ENCODE measurements at regions not wholly inside any gene's neighbourhood (a gene's known extent, or its start where the extent isn't known, plus 50 kb on each side); places are given as distances from the start of the nearest gene placed in this dataset.

GRCh38 chr9:90009447-90009846, 404.6 kb downstream of the GADD45G start:
- DNase-seq = no peak

GRCh38 chr9:90010793-90011192, 406.0 kb downstream of the GADD45G start:
- no peak for DNase-seq

- no peak for DNase-seq
These were observed 408.1 kb downstream of the GADD45G start for GRCh38 chr9:90012949-90013348.

GRCh38 chr9:90013778-90014177, 409.0 kb downstream of the GADD45G start:
- no peak for DNase-seq

GRCh38 chr9:90014421-90014820, 409.6 kb downstream of the GADD45G start:
- DNase-seq = no peak

GRCh38 chr9:90016272-90016671, 411.5 kb downstream of the GADD45G start:
- DNase-seq = no peak

- DNase-seq = no peak
These were observed 412.9 kb downstream of the GADD45G start for GRCh38 chr9:90017679-90018078.

GRCh38 chr9:90018688-90019087, 413.9 kb downstream of the GADD45G start:
- DNase-seq = peak in 1 of 2 donors; percentile 20

- DNase-seq = no peak
These were observed 414.8 kb downstream of the GADD45G start for GRCh38 chr9:90019626-90020025.

GRCh38 chr9:90020276-90020871, 415.6 kb downstream of the GADD45G start:
- no peak for DNase-seq

GRCh38 chr9:90021216-90021906, 416.5 kb downstream of the GADD45G start:
- no peak for DNase-seq

- DNase-seq = no peak
These were observed 417.7 kb downstream of the GADD45G start for GRCh38 chr9:90022474-90022873.

- DNase-seq = no peak
These were observed 419.0 kb downstream of the GADD45G start for GRCh38 chr9:90023861-90024260.

GRCh38 chr9:90024409-90024808, 419.6 kb downstream of the GADD45G start:
- DNase-seq = no peak

- DNase-seq = no peak
These were observed 420.0 kb downstream of the GADD45G start for GRCh38 chr9:90024823-90025222.

- no peak for DNase-seq
These were observed 421.0 kb downstream of the GADD45G start for GRCh38 chr9:90025816-90026215.

GRCh38 chr9:90027296-90027790, 422.5 kb downstream of the GADD45G start:
- no peak for DNase-seq

GRCh38 chr9:90029386-90029785, 424.6 kb downstream of the GADD45G start:
- DNase-seq = no peak

- no peak for DNase-seq
These were observed 425.2 kb downstream of the GADD45G start for GRCh38 chr9:90029996-90030395.

GRCh38 chr9:90032296-90033027, 427.6 kb downstream of the GADD45G start:
- no peak for DNase-seq

- no peak for DNase-seq
These were observed 428.3 kb downstream of the GADD45G start for GRCh38 chr9:90033028-90033650.

- no peak for DNase-seq
These were observed 429.3 kb downstream of the GADD45G start for GRCh38 chr9:90034071-90034470.

GRCh38 chr9:90035471-90035870, 430.7 kb downstream of the GADD45G start:
- no peak for DNase-seq
